ENCODE measurements at regions not wholly inside any gene's neighbourhood (a gene's known extent, or its start where the extent isn't known, plus 50 kb on each side); places are given as distances from the start of the nearest gene placed in this dataset.

DNA sequence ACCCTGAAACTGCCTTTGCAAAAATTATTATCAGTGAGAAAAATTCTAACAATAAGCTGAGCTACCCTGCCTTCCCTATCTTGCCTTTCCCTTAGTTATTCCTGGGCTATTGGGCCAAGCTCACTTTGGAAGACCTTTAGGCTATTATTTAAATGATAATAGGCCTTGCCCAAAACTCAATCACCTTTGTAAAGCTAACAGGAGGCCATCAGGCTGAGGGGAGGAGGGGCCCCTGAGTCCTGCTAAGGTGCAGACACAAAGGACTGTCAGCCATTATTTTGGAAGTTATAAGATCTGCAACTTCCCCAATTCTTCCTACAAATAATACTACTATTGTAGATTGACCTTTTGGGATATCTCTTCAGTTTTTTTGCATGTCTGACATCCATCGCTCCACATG, 278.8 kb upstream of the DIAPH2 start:
- H3K36me3 ChIP-seq (replicated peaks; ENCODE audit: control insufficient read depth, insufficient read depth, low read length), result no peaks in the 10 kb centered on the region
- peak; percentile 13 for DNase-seq

DNA sequence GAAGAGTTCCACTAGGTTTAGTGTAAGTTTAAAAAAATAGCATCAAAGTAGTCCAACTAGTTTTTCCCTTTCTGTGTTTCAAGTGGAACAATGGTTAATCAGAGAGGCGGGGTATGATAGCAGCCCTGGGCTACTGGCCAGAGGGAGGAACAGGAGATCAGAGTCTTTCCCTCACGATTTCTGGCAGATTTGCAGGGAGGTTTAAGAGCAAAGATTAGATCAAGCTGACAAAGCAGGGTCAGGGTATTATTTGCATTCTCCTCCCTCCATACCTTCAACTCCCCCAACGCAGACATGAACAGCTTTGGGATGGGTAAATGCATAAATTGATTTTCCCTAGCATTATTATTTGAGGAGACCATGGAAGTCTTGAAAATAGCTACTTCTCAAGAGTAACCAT, 277.6 kb upstream of the DIAPH2 start:
- Histone ChIP-seq H3K4me3 (ENCODE audit: insufficient read depth, low read depth, low read length) (no peak overlapping the region), H3K36me3 (replicated peaks; ENCODE audit: control insufficient read depth, insufficient read depth, low read length) (no peaks in the 10 kb centered on the region), H3K27me3 (ENCODE audit: control insufficient read depth, insufficient read depth, low read length) (no peaks in the 10 kb centered on the region)
- no peak for DNase-seq

More for the DNA sequence above, 278.8 kb upstream of the DIAPH2 start:
- Histone ChIP-seq H3K4me3 (ENCODE audit: insufficient read depth, low read depth, low read length) (no peak overlapping the region), H3K27me3 (ENCODE audit: control insufficient read depth, insufficient read depth, low read length) (no peaks in the 10 kb centered on the region)

DNA sequence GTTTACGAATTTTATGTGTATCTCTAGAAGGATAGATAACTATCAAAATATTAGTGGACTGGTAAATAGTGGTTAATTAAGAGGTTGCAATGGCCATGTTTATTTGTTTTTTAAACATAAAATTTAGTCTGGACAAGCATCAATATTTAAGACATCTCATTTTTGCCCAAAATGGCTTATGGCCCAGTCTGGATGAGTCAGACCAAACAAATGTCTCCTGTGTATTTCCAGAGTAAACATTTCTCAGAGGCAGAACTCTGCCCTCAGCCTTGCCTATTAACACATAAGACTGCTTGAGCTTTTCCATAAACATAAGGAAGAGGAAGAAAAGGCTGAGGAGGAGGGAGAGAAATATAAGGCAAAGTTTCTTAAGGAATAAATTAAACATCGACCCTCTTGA, 277.1 kb upstream of the DIAPH2 start:
- no peaks in the 10 kb centered on the region for H3K36me3 ChIP-seq (replicated peaks; ENCODE audit: control insufficient read depth, insufficient read depth, low read length)
- no peak overlapping the region for H3K4me3 ChIP-seq (ENCODE audit: insufficient read depth, low read depth, low read length)
- no peaks in the 10 kb centered on the region for H3K27me3 ChIP-seq (ENCODE audit: control insufficient read depth, insufficient read depth, low read length)
- DNase-seq, result no peak

DNA sequence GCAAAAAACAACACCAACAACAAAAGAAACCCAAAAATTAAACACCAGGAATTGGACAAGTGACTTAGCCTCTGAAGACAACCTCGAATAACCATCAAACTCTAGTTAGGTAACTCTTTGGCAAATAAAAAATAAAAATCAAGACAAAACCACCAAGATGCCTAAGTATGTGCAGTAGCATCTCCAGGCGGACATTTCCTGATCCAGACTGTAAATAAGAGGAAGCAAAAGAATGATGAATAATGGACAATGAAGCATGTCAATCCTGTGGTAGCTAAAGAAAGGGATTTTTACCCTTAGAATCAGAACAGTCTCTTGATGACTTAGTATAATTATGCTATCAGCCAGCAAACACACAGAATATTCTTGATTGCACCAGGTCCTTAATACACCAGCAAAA, 276.7 kb upstream of the DIAPH2 start:
- no peak for DNase-seq
- Histone ChIP-seq H3K27me3 (ENCODE audit: control insufficient read depth, insufficient read depth, low read length) (no peaks in the 10 kb centered on the region), H3K4me3 (ENCODE audit: insufficient read depth, low read depth, low read length) (no peak overlapping the region), H3K36me3 (replicated peaks; ENCODE audit: control insufficient read depth, insufficient read depth, low read length) (no peaks in the 10 kb centered on the region)

DNA sequence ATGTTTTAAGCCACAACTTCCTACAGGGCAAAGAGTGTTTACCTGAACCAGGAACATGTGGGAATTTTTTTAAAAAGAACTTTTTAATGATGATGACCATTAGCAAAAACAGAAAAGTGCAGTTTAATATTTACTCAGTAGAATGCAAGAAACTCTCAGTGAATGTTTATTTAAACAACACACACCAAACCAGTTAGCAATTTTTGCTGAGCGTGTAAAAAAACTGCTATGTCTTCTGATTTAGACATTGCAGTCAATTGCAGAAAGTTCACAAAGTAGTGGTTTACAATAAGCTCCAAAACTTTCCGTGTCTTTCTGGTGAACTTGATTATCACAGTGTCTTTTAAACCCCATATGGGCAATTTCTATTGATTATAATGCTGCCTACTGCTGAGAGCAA, 273.7 kb upstream of the DIAPH2 start:
- Histone ChIP-seq H3K27me3 (ENCODE audit: control insufficient read depth, insufficient read depth, low read length) (no peaks in the 10 kb centered on the region), H3K4me3 (ENCODE audit: insufficient read depth, low read depth, low read length) (no peak overlapping the region), H3K36me3 (replicated peaks; ENCODE audit: control insufficient read depth, insufficient read depth, low read length) (no peaks in the 10 kb centered on the region)
- no peak for DNase-seq

DNA sequence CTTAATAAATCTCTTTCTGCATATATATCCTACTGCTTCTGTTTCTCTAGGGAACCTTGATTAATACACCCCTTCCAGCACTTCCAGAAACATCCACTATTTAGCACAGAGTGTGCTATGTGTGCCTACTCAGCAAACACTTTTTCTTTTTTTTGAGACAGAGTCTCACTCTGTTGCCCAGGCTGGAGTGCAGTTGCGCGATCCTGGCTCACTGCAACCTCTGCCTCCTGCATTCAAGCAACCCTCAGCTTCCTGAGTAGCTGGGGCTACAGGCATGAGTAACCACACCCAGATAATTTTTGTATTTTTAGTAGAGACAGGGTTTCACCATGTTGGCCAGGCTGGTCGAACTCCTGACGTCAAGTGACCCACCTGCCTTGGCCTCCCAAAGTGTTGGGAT, 266.9 kb upstream of the DIAPH2 start:
- Histone ChIP-seq H3K4me3 (ENCODE audit: insufficient read depth, low read depth, low read length) (no peak overlapping the region), H3K36me3 (replicated peaks; ENCODE audit: control insufficient read depth, insufficient read depth, low read length) (no peaks in the 10 kb centered on the region), H3K27me3 (ENCODE audit: control insufficient read depth, insufficient read depth, low read length) (no peaks in the 10 kb centered on the region)
- no peak for DNase-seq

DNA sequence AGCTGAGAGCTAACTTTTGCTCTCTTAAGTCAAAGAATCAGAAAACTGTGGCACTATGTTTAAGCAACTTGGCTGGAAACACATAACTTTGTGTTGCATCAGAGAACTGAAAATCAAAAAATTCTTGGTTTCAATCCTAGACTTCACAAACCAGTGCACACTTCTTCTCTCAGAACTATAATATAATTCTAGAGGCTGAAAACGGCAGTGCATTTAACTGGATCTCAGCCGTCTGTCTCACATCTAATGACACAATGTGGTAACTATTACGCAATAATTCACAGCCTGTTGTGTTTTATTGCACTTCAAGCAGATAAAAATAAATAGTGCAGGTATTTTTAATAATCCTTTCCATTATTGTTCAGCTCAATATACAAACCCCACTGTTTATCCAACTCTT, 260.6 kb upstream of the DIAPH2 start:
- H3K27me3 ChIP-seq (ENCODE audit: control insufficient read depth, insufficient read depth, low read length), result no peaks in the 10 kb centered on the region
- no peaks in the 10 kb centered on the region for H3K36me3 ChIP-seq (replicated peaks; ENCODE audit: control insufficient read depth, insufficient read depth, low read length)
- DNase-seq, result no peak
- no peak overlapping the region for H3K4me3 ChIP-seq (ENCODE audit: insufficient read depth, low read depth, low read length)

DNA sequence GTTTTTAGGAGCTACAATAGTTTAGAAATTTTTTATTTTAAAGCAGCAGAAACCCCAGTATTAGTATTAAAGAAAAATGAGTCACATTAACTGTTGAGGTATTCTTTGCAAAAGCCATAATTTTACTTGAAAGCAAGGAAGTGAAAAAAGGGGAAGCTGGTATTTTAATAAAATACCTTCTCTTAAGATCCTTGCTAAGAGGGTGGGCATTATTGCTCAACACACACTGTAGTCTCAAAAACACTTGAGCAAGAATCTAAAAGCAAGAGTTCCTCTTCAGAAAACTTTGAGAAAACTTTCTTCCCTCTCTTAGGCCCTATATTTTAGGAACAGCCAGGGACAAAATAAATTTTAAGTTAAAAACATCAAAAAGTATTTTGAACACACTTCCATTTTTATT, 259.4 kb upstream of the DIAPH2 start:
- no peak overlapping the region for H3K4me3 ChIP-seq (ENCODE audit: insufficient read depth, low read depth, low read length)
- no peaks in the 10 kb centered on the region for H3K36me3 ChIP-seq (replicated peaks; ENCODE audit: control insufficient read depth, insufficient read depth, low read length)
- H3K27me3 ChIP-seq (ENCODE audit: control insufficient read depth, insufficient read depth, low read length), result no peaks in the 10 kb centered on the region
- DNase-seq, result no peak

DNA sequence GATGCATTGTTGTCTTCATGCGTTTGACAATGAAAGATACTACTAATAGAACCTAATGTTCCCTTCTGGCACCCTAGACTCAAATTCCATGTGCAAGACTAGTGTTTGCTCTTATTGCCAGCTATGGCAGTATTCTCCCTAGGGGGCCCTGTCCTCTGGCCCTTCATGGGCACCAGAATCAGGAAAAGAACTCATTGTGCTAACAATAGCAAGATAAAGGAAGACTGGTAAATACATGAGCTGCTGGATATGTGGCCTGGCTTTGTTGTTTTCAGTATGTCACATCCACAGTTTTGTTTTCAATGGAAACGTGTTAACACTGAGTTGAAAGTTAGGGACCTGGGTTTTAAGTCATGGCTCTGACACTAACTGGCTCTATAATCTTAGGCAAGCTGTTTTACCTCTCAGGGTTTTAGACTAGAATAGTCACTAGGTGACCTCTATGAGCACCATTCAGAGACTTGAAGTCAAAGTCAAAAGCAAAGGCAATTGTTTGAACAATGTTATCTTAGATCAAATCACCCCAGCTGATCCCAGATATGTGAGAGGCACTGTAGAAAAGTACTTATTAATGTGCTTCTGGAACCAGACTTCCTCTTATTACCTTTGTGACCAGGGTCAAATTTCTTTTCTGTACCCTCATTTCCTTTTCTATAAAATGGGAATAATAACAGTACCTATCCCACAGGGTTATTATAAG, 253.7 kb upstream of the DIAPH2 start:
- no peak for DNase-seq
- Histone ChIP-seq H3K27me3 (ENCODE audit: control insufficient read depth, insufficient read depth, low read length) (no peaks in the 10 kb centered on the region; the same call in 1 of the 2 replicates), H3K36me3 (replicated peaks; ENCODE audit: control insufficient read depth, insufficient read depth, low read length) (no peaks in the 10 kb centered on the region), H3K4me3 (ENCODE audit: insufficient read depth, low read depth, low read length) (no peak overlapping the region)

DNA sequence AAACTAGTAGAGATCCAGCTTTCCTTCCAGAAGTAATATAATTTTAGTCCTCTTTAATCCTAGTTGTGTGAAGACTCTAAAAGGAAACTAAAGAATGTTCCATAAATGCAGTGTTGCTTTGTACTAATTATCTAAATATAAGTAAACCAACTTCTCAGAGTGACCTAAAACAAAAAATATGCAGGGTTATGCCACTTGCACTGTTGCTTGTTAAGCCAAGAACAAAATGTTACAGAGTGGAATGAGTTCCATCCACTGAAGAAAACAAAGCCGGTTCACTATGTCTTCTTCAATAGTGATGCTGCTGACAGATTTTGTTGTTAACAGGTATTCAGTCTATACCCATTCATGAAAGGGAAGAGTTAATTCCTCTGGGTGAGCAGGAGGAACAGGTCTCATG, 252.0 kb upstream of the DIAPH2 start:
- DNase-seq, result no peak
- H3K27me3 ChIP-seq (ENCODE audit: control insufficient read depth, insufficient read depth, low read length), result no peaks in the 10 kb centered on the region; the same call in 1 of the 2 replicates
- no peak overlapping the region for H3K4me3 ChIP-seq (ENCODE audit: insufficient read depth, low read depth, low read length)
- no peaks in the 10 kb centered on the region for H3K36me3 ChIP-seq (replicated peaks; ENCODE audit: control insufficient read depth, insufficient read depth, low read length)

DNA sequence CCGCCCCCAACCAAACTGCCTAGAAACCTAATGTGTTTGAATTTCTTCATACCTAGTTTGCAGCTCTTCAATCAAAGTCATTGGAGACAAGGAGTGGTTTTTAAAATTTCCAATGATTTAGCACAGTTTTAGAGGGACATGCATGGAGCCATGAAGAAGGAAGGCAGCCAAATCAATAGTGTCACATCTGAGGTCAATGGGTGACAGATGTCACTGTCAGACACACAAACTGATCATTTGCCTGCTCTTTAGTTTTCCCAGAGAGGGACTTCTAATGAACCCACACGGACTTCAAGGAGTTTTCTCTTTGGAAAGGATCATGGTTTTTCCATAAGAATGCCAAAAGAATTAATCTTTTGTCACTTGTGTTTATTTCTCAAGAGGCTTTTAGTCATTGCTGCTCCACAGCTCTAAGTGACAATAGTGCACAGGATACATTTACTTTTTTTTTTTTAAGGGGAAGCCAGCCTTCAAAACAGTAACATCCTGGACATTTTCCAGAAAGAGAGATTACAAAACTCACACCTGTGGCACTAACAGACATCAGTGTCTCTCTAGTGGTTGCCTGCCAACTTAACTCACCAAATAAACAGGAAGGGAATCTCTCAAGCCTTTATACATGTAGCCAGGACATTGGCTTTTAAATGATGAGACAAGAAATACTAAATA, 251.1 kb upstream of the DIAPH2 start:
- DNase-seq, result no peak
- no peaks in the 10 kb centered on the region; the same call in 1 of the 2 replicates for H3K27me3 ChIP-seq (ENCODE audit: control insufficient read depth, insufficient read depth, low read length)
- no peak overlapping the region for H3K4me3 ChIP-seq (ENCODE audit: insufficient read depth, low read depth, low read length)
- H3K36me3 ChIP-seq (replicated peaks; ENCODE audit: control insufficient read depth, insufficient read depth, low read length), result no peaks in the 10 kb centered on the region

DNA sequence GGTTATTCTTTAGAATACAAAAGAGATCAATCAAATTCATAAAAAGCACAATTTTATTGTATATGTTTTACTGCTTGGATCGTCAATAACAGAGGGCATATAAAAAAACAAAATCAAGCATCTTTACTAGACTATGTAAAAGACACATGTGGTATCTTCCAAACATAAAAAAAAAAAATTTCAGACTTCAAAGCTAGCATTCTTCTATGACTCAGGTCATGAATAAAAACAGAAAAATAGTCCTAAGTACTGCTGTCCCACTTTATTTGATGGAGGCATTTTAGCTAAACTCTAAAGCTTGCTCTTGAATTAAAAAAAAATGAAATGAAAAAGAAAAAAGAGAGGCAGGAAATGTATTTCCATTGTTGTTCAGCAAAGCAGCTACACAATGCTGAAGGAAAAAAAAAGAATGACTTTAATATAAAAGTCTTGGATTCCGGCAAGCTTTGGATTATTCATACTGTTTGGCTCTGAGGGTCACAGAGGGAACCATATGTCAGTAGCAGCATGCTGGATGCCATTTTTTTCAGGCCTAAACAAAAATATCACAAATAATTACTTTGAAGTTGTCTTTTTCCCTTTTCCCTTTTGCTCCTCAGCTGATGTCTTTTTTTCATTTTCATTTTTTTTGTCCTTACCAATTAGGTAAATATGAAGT, 249.1 kb upstream of the DIAPH2 start:
- Histone ChIP-seq H3K27me3 (ENCODE audit: control insufficient read depth, insufficient read depth, low read length) (no peaks in the 10 kb centered on the region; the same call in 1 of the 2 replicates), H3K4me3 (ENCODE audit: insufficient read depth, low read depth, low read length) (no peak overlapping the region), H3K36me3 (replicated peaks; ENCODE audit: control insufficient read depth, insufficient read depth, low read length) (no peaks in the 10 kb centered on the region)
- DNase-seq, result no peak

DNA sequence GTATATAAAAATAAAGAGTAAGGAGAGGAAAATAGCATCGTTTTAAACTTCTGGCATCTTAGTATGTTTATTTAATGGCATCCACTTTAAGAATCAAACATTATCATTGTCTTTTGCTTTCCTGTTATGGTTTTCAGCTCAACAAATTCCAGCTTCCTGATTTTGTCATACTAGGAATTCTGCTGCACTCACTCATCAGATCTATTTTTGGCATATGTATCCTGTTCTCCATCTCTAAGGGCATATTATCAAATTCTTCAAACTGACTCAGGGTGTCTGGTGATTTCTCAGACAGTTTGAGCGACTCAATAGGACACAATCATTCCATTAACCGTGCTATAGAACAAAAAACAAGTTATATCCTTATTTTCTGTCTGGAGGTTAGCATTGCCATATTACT, 248.5 kb upstream of the DIAPH2 start:
- no peak for DNase-seq
- Histone ChIP-seq H3K4me3 (ENCODE audit: insufficient read depth, low read depth, low read length) (no peak overlapping the region), H3K36me3 (replicated peaks; ENCODE audit: control insufficient read depth, insufficient read depth, low read length) (no peaks in the 10 kb centered on the region), H3K27me3 (ENCODE audit: control insufficient read depth, insufficient read depth, low read length) (no peaks in the 10 kb centered on the region; the same call in 1 of the 2 replicates)

DNA sequence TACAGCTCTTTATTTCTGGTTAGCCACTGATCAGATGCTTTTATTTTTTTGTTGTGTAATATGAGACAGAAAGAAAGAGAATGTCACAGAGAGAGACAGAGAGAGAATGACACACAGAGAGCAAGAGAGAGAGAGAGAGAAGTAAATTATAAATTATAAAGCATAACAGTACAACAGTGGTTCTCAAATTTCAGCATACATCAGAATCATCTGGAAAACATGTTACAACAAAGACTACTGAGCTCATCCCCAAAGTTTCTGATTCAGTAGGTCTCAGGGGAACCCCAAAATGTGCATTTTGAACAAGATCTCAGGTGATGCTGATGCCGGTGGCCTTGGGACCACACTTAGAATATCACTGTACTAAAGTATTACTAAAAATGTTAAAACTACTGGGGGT, 245.8 kb upstream of the DIAPH2 start:
- no peak for DNase-seq
- Histone ChIP-seq H3K27me3 (ENCODE audit: control insufficient read depth, insufficient read depth, low read length) (no peaks in the 10 kb centered on the region; the same call in 1 of the 2 replicates), H3K4me3 (ENCODE audit: insufficient read depth, low read depth, low read length) (no peak overlapping the region), H3K36me3 (replicated peaks; ENCODE audit: control insufficient read depth, insufficient read depth, low read length) (no peaks in the 10 kb centered on the region)

DNA sequence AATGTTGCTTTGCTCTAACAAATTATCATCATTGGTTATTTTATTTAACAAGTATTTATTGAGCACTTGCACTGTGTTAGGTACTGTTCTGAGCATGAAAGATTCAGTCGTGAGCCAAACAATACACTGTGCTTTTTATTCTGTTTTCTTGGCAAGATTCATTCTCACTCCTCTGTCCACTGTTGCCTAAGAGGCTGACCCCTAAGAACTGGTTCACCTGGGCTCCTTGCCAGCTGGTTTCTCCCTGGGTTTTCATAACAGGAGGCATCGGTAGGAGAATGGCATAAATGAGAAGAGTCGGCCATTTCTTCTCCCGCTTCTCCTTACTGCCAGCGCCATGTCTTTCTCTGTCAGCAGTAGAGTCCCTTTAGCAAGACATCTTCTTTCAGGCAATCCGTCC, 243.7 kb upstream of the DIAPH2 start:
- Histone ChIP-seq H3K36me3 (replicated peaks; ENCODE audit: control insufficient read depth, insufficient read depth, low read length) (no peaks in the 10 kb centered on the region), H3K4me3 (ENCODE audit: insufficient read depth, low read depth, low read length) (no peak overlapping the region), H3K27me3 (ENCODE audit: control insufficient read depth, insufficient read depth, low read length) (no peaks in the 10 kb centered on the region; the same call in 1 of the 2 replicates)
- DNase-seq, result no peak

Measured in H7 (cell line).